HG02973 (cell line): ENCODE measurements at regions not wholly inside any gene's neighbourhood (a gene's known extent, or its start where the extent isn't known, plus 50 kb on each side); places are given as distances from the start of the nearest gene placed in this dataset.

Experiments
- ATAC-seq: cut with Tn5 transposase; IDR thresholded peaks from one replicate; pipeline ENCODE4 v1.9.1; 2021; ENCODE audit warnings: moderate library complexity; ENCODE audit not compliant: unreplicated experiment

DNA sequence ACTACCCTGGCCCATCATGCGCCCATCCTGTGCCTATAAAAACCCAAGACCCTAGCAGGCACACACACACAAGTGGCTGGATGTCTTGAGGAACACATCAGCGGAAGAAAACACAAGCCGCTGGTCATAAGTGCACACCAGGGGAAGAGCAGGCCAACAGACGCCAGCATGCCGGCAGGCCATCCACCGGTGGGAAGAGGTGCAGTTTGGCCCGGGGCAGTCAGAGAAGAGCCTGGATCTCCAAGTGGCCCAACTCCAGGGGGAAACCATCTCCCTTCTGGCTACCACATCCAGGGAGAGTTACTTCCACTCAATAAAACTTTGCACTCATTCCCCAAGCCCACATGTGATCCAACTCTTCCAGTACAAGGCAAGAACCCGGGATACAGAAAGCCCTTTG is 2001.3 kb upstream of the NUDT12 start:
- ATAC-seq, result no peak

DNA sequence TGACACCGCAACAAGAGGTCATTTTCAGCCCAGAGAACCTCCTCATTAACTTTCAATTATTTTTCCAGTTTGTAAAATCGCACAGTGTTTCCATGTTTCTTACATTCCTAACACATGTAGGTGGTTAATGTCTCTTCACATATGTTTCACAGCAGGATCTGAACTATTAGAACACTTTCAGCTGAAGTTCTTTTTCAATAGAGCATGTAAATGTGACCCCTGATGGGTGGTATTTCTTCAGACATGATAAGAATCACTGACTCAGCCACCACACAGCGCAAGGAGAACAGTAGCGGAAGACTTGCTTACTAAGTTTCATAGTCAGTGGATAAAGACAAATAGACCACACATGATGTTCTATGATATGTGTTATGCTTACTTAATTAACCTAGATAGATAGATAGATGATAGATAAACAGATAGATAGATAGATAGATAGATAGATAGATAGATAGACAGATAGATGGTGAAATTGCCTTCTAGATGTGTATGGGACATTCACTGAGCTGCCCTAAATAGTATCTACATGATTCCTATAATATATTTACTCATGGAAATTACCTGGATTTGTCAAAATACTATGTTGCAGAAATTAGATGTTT is 1992.1 kb upstream of the NUDT12 start:
- no peak for ATAC-seq

DNA sequence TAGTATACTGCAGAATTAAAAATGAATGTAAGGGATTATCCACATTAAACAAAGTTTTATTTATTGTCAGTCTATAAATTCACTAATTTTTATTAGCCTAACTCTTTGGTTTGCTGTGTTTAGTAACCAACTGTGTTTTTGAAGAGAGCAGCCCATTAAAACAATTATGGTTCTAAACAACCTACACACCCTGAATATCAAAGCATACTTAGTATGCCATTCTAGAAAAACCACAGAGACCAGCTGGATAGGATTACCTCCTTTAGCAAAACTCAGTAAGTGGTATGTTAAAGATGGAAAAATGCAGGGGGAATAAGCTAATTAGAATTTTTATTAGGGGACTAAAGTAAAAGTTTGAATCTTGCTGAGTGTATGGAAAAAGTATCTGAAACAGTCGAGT is 1981.7 kb upstream of the NUDT12 start:
- ATAC-seq, result no peak

DNA sequence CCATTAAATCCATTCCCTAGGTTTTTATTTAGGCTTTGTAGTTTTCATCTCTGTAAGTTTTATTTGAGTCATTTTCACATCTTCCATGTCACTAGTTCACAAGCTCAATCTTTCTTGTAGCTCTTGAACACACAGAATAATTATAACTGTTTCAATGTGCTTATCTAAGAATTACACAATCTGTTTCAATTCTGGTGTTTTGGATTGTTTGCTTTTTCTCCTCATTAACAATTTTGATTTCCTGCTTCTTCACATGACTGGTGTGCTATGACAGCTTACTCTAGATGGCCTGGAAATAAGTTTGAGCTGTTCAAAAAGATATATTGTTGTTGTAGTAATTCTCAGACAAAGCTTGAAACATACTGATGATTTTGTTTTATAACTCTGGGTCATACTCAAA is 1974.1 kb upstream of the NUDT12 start:
- no peak for ATAC-seq

DNA sequence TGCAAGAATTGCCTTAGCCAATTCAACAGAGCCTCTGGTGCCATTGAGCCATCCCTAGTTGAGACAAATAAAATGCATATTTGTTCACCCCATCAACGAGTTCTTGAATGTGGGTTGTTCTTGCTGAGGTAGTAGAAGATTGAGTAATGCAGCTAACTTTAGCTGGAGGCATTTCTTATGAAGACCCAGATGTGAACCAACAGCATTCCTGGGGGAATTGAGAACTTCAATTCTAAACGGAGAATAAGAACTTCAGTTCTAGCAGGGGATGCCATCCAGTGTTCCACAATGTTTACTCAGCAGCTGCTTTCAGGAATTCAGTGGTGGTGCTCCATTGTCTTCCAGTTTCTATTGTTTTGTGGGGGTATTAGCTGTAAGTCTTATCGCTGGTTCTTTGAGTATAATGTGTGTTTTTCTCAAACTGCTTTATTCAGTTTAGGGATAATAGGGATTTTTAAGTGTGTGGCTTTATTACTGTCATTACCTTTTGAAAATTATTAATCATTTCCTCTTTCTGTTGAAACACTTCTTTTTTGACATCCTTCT is 1968.2 kb upstream of the NUDT12 start:
- ATAC-seq, result no peak

DNA sequence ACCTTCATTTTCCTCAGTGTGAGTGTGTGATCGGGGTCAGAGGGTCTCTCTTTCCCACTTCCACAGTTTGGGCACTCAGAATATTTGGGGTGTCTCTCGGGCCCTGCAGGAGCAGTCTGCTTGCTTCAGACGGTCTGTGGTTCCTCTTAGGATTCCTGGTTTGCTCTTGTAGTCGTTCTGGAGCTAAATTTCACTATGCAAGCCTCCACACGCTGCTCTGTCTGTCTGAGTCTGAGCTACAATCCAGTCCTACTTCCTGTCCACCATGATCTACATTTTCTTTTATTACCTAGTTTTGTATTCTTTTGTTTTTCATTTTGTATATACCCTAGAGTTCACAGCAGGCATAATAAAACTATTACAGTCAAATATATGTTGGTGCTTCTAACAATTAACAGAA is 1967.3 kb upstream of the NUDT12 start:
- no peak for ATAC-seq

DNA sequence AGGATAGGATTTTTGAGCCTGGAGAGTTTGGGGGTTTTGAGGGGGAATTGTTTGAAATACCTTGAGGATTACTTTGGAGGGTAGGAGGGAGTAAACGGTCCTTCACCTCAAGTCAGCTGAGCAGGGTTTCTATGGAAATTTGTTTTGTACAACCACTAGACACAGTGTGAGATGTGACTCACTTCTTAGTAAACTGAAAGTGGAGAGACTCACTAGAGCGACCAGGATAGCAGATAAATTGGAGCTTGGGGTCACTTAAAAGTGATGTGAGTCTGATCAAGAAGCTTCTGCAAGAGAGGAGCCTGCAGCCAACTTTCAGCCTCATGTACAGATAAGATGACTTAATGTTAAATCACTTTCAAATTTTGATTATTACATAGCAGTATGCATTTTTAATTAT is 1945.9 kb upstream of the NUDT12 start:
- ATAC-seq, result no peak

DNA sequence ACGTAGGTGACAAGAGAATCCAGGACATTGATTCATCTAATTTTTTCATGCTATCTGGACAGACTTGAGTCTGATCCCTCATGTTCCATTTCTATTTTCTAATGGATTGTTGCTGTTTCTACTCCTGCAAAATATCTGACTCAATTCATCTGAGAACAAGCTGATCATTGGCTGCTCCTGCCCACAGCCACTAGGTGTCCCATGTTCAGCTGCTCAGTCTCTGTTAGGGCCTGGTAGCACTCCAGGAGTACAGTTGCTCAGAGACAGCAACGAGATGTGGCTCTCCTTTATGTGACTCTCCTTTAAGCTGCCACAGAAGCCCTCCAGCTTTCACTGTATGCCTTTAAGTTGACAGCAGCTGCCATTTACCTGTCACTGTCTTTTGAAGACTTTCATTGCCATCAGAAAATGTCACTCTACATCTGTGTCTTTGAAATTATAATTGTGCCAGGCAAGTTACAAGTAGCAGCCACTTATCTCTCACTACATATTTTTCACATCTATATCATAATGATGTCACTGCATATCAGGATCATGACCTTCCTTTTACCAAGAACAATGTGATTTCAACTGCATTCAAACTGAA is 1944.2 kb upstream of the NUDT12 start:
- no peak for ATAC-seq

DNA sequence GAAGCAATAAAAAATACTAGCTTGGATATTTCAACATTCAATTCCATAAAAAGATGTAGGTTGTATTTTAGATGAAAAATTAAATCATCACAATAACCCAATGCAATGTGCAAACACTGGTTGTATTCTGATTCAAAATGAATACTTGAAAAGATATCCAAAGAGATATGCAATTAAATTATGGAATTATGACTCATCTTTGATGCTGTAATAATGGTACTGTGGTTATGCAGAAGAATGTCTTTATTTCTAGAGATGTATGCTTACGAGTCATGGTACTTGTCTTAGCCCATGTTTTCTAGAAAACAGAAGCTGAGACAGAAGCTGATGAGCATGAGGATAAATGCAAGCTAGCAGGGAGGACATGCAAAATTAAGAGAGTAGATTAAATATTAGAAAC is 1941.4 kb upstream of the NUDT12 start:
- no peak for ATAC-seq

DNA sequence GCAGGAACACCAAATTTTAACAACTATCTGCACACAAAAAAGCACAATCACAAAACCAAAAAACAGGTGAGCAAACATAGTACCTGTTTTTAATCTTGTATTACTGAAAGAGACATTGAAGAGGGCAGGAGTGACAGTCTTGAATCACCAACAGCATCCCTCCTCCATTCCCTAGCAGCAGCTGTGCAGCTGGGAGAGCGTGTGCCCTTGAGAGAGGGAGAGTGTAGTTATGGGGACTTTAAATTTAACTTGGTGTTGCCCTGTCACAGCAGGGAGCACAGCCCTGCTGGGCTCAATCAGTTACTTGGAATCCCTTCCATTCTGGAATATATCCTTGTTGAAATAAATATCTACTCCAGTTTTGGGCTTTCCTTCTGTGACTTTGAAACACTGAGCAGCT is 1938.7 kb upstream of the NUDT12 start:
- ATAC-seq, result no peak

DNA sequence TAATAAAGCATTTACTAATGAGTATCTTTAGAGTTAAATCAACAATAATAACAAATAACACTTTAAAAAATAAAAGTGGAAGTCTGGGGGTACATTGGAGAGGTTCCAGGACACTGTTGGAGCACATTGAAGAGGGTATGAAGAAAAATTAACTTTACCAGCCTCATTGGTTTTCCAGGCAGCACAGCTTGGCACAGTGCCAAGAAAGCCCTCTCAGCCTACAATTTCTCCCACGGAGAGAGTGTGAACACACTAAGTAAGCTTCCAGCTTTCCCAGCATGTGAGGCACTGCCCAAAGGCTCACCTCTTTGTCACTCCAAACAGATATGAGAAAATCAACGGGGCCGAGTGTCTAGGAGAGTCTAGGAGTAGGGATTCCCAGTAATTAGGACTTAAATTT is 1912.8 kb upstream of the NUDT12 start:
- ATAC-seq, result no peak

DNA sequence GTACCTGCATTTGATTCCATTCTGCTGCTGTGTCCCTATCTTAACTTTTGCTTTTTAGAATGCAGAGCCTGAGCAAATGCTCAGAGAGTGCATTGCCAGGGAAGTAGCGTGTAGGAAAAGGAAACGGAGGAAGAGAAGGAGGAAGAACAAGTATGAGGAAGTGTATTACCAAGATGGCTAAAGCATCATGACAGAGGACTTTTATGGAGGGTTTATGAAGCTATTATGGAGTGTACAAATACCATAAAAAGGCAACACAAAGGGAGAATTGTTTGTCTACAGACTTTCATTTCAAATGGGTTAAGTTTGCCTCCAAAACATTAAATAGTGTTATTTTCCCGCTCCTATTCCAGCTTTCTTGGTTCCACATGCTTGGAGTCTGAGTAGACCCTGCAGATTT is 1899.8 kb upstream of the NUDT12 start:
- no peak for ATAC-seq

DNA sequence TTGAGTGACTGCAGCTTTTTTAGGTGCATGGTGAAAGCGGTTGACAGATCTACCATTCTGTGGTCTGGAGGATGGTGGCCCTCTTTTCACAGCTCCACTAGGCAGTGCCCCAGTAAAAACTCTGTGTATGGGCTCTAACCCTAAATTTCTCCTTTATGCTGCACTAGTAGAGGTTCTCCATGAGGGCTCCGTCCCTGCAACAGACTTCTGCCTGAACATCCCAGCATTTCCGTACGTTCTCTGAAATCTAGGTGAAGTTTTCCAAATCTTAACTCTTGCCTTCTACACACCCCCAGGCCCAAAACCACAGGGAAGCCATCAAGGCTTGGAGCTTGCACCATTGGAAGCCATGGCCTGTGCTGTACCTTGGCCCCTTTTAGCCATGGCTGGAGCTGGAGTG is 1898.1 kb upstream of the NUDT12 start:
- no peak for ATAC-seq

DNA sequence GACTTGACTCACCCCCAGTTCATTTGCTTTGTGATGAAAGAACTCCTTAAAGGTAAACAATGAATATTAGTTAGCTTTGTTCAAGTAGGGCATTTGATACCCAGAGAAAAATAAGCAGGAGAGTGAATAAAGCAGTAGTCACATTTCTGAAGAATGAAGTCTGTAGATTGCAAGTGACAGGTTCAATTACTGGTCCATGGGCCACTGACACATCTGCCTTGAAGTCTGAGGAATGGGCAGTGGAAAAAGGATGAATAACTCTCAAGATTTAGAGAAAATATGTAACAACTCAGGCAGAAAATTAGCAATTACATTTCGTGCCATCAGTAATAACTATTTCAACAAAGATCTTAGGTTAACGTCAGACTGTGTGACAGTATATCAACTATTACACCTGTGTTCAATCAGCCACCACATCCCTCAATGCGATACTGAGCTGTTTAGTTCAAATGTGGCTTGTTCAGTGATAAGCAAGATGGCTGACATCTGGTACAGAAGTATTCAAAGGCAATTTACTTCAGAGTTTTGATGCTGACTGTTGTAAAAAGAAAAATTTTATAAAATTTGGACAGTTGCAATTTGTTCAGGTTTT is 1890.7 kb upstream of the NUDT12 start:
- no peak for ATAC-seq

DNA sequence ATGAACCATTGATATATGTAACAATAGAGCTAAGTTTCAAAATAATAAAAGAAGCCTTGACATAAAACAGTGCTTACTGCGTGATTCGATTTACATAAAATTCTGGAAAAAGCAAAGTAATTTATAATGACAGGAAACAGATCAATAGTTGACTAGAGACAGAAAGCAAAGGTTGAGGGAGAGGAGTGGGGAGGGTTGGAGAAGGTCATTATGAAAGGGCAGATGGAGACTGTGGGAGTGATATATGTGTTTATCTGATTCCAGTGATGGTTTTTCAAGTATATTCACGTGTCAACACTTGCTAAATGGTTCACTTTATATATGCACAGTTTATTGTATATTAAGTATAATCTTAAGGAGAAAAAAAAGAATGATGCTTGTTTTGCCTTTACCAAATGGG is 1885.7 kb upstream of the NUDT12 start:
- no peak for ATAC-seq

DNA sequence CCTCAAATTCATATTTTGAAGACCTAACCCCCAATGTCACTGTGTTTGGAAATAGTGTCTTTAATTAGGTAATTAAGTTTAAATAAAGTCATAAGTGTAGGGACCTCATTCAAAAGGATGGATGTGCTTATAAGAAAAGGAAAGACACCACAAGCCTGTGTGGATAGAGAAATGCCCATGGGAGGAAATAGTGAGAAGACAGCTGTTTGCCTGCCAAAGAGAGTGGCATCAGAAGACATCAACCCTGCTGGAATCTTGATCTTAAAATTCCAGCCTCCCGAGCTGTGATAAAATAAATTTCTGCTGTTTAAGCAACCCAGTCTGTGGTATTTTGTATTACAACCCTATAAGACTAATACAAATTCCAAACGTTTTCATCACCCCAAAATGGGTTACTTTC is 1867.9 kb upstream of the NUDT12 start:
- no peak for ATAC-seq

DNA sequence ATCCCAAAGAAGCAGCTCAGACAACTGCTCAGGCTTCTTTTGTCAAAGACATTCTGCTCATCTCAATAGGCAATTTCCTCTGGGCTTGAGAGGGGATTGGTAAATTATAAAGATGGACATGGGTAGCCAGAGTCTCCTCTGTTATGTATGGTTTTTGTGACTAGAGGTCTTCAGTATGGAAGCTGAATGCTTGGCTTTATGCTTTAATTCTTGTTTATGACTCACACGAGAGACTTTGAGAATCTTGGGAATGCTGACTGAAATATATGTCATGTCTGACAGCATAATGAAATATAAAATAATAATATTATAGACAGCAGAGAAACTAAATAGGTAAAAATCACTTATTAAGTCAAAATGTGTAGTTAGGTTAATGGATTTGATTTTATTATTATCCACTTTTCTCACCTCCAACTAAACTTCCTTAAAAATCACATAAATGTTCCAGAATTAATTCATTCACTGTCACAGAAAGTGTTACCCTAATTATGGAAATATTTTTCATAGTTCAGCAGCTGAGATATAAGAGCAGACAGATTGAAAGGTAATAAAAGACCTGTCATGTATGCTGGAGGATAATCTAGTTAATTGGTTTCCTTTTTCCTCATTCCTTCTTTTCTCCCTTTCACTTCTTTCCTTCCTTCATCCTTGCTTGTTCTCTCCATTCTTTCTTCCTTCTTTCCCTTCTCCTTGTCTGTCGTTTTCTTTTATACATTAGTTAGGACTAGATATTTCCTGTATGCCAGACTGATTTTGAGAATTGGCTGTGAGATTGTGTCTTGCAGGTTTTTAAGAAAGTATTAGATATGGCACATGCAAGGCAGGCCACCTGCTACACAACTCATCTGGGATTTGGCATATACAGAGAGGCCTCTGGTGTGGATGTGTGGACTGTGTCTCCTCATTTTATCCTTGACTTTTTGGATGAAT is 1866.1 kb upstream of the NUDT12 start:
- no peak for ATAC-seq

DNA sequence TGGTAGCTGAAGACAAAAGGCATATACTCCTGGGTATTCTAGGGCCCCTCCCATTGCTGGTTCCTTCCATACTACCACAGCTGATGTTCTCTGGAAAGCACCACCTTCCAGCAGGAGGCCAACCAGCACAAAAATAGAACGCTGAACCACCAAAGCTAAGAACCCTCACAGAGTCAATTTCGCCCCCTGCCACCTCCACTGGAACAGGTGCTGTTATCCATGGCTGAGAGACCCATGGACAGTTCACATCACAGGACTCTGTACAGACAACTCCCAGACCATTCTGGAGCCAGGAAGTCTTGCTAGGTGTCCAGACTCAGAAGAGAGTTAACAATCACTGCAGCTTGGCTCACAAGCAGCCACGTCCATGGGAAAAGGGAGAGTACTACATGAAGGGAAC is 1851.5 kb upstream of the NUDT12 start:
- ATAC-seq, result no peak

DNA sequence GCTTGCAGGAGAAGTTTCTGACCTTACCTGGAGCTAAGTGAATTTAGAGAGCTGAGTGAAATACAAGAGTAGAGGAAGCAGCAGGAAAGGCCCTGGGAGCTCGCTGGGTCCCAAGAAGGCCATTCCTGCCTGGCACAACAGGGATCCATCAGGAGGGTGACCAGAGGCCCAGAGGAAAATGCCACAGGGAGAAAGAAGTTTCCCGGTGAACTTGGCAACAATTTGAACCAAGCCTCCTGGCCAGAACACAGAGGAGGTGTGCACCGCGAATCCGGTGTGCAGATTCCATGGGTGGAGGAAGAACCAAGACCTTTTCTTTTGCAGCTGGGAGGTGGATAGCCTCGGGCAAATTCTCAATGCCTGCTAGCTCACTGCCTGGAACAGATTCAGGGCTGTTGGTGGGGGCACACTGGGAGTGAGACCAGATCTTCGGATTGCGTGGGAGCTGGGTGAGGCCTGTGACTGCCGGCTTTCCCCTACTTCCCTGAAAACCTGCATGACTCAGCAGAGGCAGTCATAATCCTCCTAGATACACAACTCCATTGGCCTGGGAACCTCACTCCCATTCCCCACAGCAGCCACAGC is 1850.9 kb upstream of the NUDT12 start:
- ATAC-seq, result no peak

DNA sequence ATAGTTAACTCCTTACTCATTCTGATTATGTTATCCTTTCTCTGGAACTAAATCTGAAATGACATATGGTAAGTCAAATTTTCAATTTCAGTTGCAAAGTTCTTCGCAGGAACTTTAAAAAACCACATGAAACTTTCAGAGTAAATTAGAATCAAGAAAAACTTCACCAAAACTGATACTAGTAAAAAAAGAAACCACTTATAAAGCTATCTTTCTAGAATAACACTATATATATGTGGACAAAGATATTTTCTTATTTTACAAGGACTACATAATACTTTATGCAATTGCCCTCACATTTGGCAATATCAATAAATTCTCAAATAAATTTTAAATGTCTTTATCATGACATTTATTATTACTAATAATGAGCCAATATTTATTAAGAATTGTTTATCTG is 1847.1 kb upstream of the NUDT12 start:
- ATAC-seq, result no peak

DNA sequence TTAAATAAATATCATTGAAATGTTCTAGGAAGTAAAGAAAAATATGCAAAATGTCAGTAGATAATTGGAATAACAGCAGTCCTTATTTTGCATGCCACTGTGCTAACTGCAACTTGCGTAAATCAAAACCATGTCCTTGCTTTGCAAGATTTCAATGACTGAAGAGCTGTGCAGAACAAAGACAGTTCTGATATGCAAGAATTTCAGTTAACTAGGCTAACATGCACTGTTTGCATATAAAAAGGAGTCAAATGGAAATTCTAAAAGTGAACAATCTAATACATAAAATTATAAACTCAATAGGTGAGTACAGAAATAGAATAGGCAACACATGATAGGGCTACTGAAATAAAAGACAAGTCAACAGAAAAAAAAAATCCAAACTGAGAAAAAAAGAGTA is 1844.6 kb upstream of the NUDT12 start:
- no peak for ATAC-seq
